NCI-H226 (cell line): ENCODE measurements at regions not wholly inside any gene's neighbourhood (a gene's known extent, or its start where the extent isn't known, plus 50 kb on each side); places are given as distances from the start of the nearest gene placed in this dataset.
A peak's percentile ranks its signal among the peaks of the same experiment; 100 is the strongest.

Experiments
- DNase-seq: peaks from one replicate; pipeline ENCODE4 v3.0.0-alpha.2; 2015

DNA sequence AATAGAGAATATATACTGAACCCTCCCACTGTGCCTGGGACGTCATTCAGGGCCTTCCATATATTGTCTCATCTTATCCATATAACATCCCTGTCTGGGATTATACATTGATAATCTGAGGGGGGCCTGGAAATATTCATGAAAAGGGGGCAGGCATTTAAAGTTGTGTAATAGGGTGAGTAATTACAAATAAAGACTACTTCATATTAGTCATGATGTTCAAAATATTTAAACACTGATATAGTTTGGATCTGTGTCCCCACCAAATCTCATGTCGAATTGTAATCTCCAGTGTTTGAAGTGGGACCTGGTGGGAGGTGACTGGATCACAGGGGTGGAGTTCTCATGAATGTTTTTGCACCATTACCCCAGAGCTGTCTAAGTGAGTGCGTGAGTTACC is 97.8 kb downstream of the AQP9 start:
- no peak for DNase-seq

DNA sequence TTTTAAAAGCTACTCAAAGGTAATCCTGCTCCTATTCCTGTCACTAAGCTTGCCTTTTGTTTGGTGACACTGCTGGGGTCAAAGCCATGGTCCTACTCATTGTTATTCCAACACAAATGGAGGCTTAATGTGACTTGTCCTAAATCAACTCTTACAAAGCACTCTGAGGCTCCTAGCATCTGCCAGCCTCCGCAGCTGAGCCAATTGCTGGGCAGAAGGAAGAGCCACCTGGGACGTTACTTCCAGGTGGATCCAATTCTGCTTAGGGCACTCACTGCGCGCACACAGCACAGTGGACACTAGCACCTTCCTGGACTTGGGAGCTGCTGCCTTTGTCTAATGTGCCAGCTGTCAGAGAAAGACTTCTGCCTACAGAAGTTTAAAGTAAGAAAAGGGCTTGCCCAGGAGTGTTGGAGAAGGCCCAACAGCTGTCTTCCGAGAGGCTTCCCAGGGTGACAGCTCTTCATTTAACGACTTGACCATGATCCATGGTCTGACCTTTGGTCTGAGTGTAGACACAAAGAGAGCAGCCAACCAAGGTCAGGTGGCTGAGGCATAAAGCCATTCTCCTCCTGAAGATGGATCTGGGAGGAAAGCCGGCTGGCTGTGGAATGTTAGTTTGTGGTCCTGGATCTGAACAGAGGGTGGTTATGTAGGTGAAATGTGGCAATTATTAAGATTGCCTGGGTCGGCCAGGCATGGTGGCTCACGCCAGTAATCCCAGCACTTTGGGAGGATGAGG is 102.2 kb downstream of the AQP9 start:
- no peak for DNase-seq

DNA sequence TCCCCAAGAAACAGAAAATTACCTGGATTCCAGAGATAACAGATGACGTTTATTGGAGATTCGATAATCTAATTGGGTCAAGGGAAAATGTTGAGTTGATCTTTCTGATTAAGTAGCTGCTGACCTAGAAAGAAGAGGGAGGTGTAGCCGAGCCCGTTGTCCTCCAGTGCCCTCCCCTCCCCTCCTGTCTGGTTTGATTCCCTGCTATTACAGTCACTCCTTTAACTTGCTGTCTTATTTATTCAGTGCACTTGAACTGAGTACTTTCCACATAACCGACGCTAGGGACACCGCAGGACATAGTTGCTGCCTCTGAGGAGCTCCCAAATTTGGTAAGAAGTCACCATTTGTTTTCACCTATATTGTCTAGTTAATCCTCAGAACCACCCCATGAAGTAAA is 103.7 kb downstream of the AQP9 start:
- DNase-seq: no peak

DNA sequence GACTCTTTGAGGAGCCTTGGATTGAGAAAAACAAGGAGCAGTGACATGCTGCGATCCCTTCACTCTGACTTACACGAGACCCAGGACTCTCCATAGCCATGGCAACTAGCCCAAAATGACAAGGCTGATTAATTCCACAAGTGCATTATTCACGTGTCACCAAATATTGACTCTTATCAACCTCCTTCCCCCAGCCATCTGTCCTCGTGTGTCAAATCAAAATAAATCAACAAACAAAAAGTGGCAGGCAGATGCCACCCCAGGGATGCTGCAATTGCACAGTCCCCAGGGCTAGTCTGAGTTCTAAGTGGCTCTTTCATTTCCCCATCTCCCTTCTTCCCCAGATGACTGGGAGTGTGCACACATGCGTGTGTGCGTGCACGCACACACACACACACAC is 104.9 kb downstream of the AQP9 start:
- DNase-seq: no peak

DNA sequence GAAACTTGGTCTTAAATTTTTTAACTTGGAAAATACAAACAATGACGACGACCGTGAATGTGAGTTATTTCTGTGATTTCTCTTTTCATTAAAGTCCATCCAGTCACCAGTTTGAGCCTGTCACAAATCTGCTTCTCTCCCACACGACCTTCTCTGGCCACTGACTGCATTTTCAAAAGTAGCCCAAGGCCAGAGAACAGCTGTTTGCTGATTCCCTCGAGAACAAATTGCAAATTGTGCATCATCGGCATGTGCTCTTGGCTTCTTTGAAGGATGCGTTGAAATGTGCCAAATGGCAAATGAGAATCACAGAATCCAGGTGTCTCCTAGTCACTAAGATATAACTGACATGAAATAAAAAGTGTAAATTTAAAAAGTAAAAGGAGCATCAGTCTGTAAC is 106.4 kb downstream of the AQP9 start:
- no peak for DNase-seq

DNA sequence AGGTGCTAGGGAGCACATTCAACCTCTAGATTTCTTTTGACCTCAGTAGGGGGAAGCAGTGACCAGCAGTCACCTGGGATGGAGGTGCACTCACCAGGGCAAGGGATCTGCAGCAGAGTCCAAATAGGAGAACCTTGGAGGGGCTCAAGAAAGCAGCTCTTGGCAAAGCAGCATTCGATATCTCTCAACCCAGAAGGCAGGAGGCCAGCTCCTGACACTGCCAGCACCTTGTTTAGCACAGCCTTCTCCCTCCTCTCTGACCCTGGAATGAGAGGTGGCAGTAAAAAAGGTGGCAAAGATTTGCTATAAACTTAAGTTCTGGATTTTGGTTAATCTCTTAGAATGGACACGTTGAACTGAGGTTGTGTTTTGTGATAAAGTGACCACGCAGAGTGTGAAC is 107.9 kb downstream of the AQP9 start:
- DNase-seq: no peak

DNA sequence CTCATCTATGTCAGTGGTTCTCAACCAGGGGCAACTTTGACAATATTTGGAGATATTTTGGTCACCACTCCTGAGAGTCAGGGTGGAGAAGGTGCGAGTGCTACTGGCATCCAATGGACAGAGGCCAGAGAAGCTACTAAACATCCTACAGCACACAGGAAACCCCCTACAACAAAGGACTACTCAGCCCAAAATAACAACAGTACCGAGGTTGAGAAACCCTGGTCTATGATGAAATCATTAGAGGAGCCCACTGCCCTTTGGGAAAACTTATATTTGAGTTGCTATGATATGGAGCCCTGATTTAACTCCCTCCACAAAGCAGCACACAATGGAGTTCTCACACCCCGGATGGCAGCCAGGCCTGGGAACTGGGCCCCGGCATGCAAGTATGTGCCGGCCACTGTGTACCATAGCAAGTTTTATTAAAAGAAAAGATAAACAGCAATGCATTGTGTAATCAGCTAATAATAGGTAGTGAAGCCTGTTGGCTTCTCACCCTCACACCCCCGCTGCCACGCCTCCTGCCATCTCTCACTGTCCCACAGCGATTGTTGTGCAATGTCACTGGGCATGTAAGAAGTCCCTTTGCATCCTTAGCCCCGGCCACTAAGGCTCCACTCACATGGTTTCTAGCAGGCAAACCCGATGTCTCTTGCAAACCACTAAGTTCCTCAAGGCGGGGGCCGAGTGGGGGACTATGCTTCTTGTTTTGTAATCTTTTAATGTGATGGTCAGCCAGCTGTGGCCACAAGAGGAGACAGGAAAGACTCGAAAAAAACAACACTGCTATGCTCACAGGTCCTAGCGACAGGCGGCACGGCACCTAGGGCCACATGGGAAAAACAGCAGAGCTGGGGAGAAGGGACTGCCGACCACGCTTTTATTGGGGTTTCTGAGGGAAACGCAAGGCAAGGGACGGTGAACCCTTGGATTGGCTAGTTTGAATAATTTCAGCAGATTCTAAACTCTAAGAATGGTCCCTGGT is 110.0 kb downstream of the AQP9 start:
- DNase-seq: no peak

DNA sequence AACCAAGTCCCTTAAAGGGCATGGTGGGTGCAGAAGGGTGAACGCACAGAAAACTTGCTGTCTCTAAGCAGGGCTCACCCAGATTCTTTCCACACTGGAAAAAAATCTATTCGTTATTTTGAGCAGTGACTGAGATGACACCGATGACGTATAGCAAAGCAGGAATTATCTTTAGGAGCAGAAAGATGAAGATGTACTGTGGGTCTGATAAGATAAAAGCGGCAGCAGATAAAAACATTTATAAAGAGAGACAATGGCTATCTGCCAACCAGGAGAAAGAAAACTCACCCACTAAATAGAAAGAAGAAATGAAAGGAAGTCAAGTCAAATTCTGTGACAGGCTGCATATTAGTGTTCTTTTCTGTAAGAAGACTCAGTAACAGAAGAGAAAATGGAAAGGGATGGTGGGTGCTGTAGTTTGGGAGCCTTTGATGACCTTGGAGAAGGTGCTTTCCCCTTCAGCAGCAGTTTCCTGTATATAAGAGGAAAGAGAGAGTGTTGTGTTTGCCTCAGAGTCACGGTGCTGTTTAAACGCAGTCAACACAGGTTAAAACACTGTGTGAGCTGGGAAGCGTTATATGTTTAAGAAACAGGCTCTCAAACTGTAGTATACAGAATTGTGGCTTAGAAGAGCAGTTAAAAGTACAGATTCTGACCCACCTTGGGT is 111.6 kb downstream of the AQP9 start:
- no peak for DNase-seq

DNA sequence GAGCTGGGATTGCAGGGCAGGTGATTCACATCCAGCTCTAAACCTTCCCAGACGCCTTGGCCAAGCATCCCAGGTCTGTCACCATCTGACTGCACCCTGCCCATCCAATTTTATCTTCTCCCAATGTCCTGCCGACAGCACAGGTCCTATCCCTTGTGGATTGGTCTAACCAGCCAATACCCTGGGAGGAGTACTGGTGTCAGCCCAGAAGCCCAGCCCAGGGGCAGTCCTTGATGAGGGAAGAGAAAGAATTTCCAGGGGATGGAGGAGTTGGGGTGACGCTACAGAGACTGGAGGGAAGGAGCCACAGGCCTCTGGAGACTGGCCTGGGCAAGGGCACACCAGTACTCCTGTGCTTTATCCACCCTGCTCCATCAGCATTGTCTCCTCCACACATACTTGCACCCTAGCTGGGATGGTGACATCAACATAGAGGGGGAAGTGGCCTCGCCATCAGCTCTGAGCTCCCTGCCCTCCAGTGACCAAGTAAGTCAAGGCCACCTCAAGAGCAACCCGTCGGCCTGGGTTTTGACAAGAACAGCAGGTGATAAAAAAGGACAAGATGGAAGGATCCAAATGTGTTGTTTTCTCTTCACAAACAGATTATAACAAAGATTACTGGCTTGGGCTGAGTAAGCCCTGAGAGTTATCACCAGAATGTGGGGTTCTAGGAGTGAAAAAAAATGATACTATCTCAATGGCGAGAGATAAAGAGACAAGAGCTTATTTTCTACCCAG is 114.6 kb downstream of the AQP9 start:
- DNase-seq: no peak

DNA sequence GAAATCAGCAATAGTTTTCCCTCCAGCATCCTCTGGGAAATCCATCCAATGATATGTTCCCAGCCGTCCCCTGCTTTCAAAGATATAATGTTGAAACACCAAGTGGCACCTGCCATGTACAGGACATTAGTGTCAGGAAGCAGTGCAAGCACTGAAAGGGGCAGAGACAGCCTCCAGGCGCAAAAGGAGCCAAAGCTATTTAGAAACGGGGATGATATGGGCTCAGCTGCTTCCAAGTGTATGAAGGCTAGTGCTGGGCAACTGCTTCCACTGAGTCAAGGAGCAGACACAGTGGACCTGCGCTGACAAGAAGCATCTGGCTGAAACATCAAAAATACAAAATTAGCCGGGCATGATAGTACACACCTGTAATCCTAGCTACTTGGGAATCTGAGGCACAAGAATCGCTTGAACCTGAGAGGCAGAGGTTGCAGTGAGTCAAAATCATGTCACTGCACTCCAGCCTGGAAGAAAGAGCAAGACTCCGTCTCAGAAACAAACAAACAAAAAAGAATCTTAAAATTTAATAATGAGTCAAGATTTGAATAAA is 119.7 kb downstream of the AQP9 start:
- no peak for DNase-seq

DNA sequence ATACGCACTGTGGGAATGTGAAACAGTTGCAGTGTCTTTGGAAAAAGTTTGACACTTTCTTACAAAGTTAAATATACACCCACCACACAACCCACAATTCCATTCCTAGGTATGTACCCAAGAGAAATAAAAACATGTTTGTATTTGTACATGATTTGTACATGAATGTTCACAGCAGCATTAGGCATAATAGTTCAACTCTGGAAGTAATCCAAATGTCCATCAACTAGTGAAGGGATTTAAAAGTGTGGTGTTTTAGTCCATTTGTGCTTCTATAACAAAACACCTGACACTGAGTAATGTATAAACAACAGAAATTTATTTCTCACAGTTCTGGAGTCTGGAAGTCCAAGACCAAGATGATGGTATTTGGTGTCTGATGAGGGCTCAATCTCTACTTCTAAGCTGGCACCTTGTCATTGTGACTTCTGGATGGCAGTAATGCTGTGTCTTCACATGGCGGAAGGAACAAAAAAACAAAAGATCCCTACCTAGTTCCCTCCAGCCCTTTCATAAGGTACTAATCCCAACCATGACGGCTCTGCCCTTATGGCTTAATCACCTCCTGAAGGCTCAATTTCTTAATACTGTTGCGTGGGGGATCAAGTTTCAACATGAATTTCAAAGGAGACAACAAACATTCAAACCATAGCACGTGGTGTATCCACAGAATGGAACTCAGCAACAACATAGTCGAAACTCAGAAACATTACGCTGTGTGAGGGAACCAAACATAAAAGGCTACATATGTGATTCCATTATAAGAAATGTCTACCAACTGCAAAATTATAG is 120.5 kb downstream of the AQP9 start:
- DNase-seq: no peak

DNA sequence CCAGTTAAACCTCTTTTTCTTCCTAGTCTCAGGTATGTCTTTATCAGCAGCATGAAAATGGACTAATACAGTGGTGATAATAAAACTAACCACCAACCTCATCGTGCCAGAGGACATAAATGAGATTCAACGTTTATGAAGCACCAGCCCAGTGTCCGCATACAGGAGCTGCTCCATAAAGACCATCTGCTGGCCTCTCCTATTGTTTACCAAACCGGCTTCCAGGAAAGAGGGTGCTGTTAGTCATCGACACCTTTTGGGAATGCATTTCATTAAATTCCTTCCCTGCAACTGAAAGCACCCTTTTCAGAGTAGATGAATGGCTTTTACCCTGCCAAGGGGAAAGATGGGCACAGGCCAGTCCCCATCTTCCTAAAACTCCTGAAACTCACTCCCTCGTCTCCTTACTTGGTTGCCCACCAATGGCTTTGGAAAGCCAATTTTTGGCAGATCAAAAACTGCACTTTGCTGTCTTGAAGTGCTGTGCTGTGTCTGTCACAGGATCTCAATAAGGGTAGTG is 122.1 kb downstream of the AQP9 start:
- no peak for DNase-seq

DNA sequence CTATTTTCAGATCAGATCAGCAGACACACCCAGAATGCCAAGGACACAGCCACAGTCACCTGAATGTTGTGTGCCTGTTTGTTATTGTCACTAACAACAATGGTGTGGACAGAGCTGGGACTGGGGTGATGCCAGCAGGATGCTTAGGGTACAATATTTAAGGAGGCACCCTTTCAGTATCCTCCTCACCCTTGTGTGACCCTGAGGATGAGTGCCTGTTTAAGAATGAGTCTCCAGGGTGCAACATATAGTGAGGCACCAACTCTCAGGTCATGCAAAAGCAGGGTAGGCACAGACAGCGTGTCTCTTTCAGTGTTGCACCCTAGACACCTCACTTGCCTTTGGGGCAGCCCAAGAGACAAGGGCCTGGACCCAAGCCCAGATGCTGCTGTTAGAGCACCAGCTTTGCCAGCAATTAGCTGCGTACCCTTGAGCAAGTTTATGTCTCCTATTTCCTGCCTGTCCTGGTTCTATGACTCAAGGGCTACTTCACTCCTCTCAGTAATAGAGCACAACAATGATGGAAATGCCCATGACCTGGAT is 122.6 kb downstream of the AQP9 start:
- peak; percentile 51 for DNase-seq

DNA sequence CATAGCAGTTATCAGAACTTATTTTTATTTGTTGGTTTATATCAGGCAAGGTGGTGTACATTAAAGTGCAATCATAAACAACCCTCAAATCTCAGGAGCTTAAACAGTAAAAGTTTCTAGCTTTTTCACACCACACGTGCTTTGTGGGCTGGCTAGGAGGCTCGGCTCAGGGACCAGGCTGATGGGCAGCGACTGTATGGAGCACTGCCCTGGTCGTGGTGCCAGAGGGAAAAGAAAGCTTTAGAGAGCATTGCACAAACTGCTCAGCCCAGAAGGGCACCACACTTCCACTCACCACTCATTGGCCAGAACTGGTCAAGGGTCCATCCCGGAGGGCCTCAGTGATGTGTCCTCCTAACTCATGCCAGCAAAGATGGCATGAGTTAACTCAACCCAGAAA is 123.2 kb downstream of the AQP9 start:
- no peak for DNase-seq

DNA sequence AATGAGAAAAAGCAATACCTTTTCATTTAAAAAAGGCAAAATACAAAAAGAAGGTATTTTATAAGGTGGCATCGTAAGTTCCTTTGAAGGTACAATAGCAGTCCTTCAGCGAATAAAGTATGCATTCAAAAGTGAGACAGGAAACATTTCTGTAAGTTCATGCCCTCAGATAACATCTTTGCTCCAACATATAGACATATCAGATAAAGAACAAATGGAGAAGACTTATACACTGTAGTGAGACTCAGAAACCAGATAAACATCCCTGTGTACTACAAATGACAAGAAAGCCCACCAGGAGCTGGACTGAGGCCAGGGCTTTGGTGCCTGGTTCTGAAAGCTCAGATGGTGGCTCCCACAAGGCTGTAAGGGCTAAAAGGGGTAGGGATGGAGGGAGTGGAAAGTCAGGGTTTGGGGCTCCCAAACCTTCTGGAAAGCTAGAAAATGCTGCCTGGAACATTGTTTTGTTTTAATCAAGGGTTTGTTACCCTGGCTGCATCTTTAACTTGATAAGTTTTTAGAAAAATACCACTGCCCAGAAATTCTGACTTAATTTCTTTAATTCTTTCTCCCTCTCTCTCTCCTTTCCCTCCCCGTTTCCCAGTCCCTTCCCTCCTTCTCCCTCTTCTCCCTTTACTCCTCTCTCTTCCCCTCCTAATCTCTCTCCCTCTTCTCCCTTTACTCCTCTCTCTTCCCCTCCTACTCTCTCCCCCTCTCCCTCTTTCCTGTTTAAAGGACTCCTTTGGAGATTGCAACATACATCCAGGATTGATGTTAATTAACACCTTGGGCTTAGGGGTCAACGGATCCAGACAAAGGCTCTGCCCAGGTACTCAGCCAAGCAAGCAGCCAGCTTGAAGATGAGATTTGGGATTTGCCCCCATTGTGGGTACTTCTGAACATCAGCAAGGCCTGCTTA is 126.1 kb downstream of the AQP9 start:
- DNase-seq: no peak

DNA sequence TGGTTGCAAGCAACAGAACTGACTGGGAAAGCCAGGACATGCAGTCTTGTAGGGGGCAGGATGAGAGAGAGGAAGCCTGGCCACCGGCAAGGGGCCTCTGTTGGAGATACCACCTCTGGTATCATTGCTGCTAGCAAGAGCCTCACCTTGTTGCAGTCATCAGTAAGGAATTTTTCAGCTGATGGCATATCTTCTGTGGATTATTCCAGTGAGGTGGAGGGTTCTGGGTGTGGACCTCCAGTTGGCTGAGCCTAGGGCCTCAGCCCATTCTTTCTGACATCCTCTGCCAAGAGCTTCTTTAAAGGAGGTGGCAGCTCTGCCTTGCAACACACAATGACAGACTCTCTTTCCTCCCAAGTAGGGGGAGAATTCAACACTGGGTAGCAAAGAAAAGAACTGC is 128.9 kb downstream of the AQP9 start:
- peak; percentile 68 for DNase-seq

DNA sequence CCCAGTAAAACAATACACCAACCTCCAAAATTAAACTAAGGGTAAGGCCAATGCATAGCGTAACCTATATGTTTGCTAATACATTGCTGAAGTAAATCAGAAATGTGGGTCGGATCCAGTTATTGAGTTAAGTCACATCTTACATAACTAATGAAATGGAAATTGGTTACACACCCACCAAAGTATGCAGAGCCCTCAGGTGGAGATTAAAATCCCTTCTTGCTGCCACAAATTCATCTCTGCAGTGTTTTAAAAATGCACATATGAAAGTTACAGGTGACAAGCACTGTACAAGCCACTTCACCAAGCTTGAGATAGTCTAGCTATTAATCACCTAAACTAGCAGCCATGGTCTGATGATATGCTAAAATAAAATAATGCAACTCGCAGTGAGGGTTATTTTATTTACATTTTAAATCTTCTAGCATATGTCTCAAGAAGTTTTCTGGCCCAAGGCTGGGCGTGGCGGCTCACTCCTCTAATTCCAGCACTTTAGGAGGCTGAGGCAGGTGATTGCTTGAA is 130.6 kb downstream of the AQP9 start:
- no peak for DNase-seq

DNA sequence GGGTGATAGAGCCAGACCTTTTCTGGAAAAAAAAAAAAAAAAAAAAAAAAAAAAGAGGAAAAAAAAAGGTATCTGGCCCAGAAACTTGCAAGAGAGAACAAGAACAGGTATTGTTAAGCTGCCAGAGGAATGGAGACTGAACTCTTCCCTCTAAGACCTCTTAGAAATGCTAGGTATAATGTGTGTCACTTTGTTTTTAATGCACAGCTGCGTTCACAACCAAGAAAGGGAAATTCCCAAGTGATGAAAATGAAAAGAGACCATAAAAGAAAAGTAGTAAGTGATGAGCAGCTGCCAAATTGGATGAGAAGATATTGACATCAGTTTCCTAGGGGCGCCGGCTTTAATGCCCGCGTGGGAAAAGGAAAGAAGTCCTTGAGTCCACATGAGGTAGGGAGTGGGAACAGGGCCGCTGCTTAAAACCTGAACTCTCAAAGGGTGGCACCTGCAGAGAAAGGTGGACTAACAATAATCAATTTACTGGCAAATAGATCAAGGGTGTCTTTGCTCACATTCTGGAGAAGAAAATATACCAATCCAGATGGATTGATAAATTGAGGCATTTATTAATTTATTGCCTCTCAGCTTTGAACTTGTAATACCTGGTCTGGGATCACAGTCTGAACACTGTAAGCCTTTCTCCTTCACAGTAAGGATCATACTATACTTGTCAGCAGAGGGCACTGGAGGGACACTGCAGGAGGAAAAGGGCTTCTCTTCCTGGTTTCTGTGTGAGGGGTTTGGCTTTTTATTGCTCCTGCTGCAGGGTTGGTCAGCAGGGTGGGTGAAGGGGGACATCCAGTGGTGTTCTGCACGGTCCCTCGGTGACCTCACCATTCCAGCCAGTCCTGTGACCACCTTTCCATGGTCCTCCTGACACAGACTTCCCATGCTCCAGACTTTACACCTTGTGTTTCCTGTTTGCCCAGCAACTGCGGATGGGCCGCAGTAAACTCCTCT is 131.6 kb downstream of the AQP9 start:
- DNase-seq: peak; percentile 63

DNA sequence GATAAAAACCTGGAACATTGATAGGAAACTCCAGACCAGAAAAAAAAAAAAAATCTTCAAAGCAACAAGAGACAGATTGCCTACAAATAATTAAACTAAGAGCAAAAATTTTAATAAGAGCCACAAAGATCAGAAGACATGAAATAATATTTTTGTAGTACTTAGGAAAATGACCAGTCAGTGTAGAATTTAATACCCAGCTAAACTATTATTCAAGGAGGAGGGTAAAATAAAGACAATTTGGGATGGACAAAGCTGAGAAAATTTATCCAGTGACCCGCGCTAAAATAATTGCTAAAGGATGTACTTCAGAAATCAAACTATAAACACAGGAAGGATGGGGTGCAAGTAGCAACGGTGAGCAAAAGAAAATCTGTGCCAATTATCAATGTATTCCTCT is 133.2 kb downstream of the AQP9 start:
- no peak for DNase-seq
